HG02970 (cell line): ENCODE measurements at regions not wholly inside any gene's neighbourhood (a gene's known extent, or its start where the extent isn't known, plus 50 kb on each side); places are given as distances from the start of the nearest gene placed in this dataset.

Experiments used
- ATAC-seq: cut with Tn5 transposase; IDR thresholded peaks from one replicate; pipeline ENCODE4 v1.9.1; 2021; ENCODE audit warnings: mild to moderate bottlenecking, moderate library complexity, moderate number of reproducible peaks; ENCODE audit not compliant: unreplicated experiment, low FRiP score

GRCh38 chr6:18667612-18668011, 280.5 kb downstream of the RNF144B start:
- ATAC-seq, result no peak

GRCh38 chr6:18668994-18669393, 281.8 kb downstream of the RNF144B start:
- no peak for ATAC-seq

DNA sequence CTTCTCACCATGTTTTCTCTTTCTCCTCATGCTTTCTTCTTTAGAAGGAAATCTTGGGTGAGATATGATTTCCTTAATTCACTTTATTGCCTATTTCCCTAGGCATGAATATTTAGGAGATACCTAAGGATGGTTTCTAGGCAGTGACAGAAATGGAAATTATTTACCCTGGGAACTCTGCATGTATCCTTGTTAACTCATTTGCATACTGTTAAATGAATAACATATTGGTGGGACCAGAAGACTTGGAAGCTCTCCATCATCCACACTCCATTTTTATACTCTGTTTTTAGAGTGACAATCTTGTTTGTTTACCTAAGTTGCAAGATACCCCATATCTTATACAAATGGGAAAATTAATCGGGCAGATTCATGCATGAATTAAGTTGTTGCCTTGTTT, 285.7 kb downstream of the RNF144B start:
- ATAC-seq, result no peak

GRCh38 chr6:18674346-18674745, 287.2 kb downstream of the RNF144B start:
- no peak for ATAC-seq

GRCh38 chr6:18675881-18676280, 288.7 kb downstream of the RNF144B start:
- ATAC-seq, result no peak

GRCh38 chr6:18676548-18676947, 289.4 kb downstream of the RNF144B start:
- no peak for ATAC-seq

GRCh38 chr6:18680842-18681241, 293.7 kb downstream of the RNF144B start:
- ATAC-seq, result no peak

GRCh38 chr6:18681832-18682503, 294.8 kb downstream of the RNF144B start:
- ATAC-seq, result no peak

GRCh38 chr6:18684343-18684742, 297.2 kb downstream of the RNF144B start:
- ATAC-seq, result no peak

DNA sequence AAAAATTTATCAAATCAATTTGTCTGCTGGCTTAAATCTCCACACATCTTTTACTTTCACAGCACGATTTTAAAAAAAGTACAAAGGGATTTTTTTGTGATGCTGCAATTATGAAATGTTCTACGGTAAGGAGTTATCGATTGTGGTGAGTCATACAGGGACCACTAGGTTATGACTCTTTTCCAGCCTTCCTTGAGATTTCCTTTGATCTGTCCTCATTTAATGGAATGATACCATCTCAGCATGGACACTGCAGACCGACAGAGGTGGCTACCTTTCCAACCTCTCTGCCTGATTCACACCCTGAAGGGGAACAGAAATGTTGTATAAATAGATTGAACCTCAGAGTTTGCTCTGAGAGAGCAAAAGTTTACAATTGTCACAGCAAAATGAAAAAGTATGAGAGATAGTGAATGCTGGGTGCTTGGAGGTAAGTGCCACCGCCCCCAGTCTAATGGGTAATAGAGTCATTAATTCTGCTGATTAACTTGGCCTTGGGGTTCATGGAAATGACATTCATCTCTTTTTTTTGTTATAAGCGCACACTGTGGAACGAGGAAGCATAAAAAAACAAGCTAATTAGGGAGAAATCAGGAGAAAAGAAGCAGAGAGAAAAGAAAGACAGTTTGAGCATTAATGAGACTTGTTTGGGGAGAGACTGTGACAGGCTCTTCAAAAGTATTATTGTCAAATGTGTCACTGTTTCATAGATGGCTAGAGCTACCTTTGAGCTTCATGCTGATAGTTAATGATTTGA, 306.0 kb downstream of the RNF144B start:
- ATAC-seq, result no peak

DNA sequence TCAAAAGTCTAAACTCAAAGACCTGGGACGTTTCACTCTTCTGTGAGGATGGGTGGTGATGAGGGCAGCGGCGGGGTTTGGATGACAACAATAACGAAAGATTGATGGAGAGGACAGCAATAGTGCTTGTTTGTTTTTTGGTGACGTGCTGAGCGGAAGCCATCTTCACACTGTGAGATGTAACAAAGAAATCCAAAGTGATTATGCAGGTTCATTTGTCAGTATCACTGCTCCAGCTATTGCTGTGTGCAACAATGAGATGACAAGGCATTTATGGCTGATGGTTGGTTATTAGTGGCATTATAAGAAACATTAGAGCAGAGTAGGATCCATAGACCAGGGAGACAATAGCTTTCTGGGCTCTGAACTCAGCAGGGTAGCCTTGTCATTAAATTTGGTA, 306.7 kb downstream of the RNF144B start:
- ATAC-seq, result no peak

DNA sequence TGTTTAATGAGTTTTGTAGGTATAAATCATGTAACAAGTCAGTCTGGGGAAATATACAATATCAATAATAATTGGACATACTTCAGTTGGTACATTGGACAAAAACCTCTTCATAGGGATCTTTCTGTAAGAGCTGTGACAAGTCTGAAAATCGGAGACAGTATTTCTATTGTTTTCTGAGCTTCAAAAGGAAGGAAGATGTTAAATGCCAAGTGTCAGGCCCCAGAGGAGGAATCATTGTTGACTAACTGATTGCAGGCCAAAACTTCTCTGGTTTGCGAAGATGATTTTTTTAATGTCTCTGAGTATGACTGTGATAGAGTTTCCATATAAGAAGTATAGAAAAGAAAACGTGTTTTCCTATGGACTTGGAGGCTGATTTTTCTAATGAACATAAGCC, 316.4 kb downstream of the RNF144B start:
- ATAC-seq, result no peak

DNA sequence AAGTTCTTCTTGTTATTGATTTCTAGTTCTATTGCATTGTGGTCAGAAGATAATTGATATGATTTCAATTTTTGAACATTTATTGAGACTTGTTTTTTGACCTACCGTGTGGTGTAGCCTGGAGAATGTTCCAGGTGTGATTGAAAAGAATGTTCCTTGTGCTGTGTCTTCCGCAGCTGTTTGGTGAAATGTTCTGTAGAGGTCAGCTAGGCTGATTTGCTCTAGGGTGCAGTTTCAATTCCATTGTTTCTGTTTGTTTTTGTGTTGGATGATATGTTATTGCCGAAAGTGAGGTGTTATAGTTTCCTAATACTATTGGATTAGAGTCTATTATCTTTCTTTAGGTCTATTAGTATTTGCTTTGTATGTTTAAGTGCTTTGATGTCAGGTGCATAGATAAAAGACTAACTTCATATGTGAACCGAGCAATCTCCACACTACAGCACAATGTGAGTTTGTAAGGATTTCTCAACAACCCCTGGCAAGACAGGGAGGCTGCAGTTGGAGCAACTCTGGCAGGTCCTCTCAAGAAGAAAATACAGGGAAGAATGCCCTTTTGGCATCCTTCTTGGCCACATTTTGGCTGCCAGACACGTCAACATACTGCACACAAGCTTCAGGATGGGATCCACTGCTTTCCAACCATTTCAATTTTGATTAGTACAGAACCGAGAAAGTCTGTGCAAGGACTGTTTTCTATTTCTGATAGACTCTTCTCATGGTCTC, 320.7 kb downstream of the RNF144B start:
- ATAC-seq, result no peak

DNA sequence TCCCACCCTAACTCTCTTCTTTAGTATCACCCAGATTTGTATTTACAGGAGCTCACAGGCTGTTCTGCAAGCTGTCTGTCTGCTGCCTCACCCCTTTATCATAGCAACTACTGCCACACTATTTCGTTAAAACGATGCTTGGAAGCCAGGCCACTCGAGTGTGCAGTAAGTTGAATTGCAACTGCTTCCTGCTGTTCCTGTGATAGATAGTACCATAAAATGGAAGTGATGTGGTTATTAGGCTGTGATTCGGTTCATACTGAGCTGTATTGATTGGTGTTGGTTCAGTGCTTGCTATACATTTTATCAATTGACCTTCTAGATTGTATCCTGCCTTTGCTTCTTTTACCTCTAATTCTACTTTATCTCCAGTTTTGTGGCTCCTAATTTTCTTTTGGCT, 325.4 kb downstream of the RNF144B start:
- no peak for ATAC-seq

DNA sequence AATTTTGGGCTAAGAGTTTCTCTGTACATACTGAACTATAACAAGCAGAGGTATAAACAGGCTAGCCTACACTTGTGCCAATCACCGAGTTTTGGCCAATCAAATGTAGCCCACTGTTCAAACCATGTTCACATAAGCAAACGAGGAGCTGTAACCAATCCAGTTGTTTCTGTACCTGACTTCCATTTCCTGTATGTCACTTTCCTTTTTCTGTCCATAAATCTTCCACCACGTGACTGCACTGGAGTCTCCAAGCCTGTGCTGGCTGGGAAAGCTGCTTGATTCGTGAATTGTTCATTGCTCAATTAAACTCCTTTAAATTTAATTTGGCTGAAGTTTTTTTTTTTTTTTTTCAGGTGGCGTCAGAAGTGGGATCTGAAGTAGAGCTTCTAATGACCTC, 332.9 kb downstream of the RNF144B start:
- ATAC-seq, result no peak

DNA sequence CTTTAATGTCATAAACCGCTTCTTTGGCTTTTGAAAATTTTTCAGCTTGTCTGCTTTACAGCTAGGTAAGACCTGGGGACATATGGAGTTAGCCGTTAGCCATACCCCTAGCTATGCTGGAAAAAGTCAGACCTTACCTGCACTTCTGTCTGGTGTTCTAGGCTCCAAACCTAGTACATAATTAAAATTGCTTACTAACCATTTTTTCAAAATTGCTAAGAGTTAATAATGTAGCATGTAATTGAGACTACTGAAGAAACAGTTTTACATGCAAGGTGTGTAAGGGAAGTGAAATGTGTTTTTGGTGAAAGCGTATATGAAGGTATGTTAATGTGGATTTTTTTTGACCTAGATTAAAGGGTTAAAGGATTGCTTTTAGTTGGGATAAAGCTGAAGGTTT, 336.9 kb downstream of the RNF144B start:
- no peak for ATAC-seq

GRCh38 chr6:18725449-18725848, 338.3 kb downstream of the RNF144B start:
- ATAC-seq, result no peak

GRCh38 chr6:18733921-18734550, 346.9 kb downstream of the RNF144B start:
- ATAC-seq, result no peak

DNA sequence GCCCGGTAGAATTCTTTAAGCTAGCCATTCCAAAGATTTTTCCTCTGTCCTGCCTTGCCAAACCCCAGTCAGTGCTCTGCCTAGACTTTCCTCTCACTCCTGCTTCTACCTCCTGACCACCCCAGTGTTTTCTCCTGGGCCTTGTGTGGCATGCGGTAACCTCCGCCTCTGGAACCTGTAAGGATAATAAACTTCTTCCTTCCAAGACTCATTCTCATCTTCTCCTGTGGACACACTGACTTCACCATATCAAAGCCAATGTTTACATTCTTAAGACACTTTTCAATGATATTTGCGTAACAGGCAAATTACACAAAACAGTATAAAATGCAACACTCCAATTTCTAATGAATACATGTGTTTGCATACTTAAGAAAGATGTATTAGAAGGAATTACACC, 354.6 kb downstream of the RNF144B start:
- no peak for ATAC-seq

GRCh38 chr6:18742406-18742805, 355.3 kb downstream of the RNF144B start:
- no peak for ATAC-seq

- no peak for ATAC-seq
Observed at GRCh38 chr6:18746727-18747126, 359.6 kb downstream of the RNF144B start.
